Adipocyte (in vitro differentiated cells): ENCODE measurements at regions not wholly inside any gene's neighbourhood (a gene's known extent, or its start where the extent isn't known, plus 50 kb on each side); places are given as distances from the start of the nearest gene placed in this dataset.

Experiments used
- DNase-seq: peaks from one replicate; pipeline ENCODE4 v3.0.0-alpha.2; 2015; ENCODE audit warnings: low read depth
- H3K27me3 ChIP-seq: replicated peaks from 2 replicates; pipeline ENCODE4 v1.7.0; 2013; ENCODE audit warnings: mild to moderate bottlenecking, low read length, moderate library complexity; ENCODE audit not compliant: control insufficient read depth, insufficient read depth
- H3K36me3 ChIP-seq: 2 replicates; pipeline ENCODE4 v1.7.0; 2013; ENCODE audit warnings: low read length, mild to moderate bottlenecking, moderate library complexity; ENCODE audit not compliant: control insufficient read depth, insufficient read depth, severe bottlenecking
- H3K4me1 ChIP-seq: 2 replicates; pipeline ENCODE4 v1.7.0; 2013; ENCODE audit warnings: mild to moderate bottlenecking, low read length, moderate library complexity; ENCODE audit not compliant: control insufficient read depth, insufficient read depth
- H3K4me3 ChIP-seq: 2 replicates; pipeline ENCODE4 v1.7.0; 2013; ENCODE audit warnings: mild to moderate bottlenecking, low read length, moderate library complexity
- H3K9ac ChIP-seq: 2 replicates; pipeline ENCODE4 v1.7.0; 2013; ENCODE audit warnings: mild to moderate bottlenecking, low read length, moderate library complexity
- H3K9me3 ChIP-seq: 2 replicates; pipeline ENCODE4 v1.7.0; 2013; ENCODE audit warnings: mild to moderate bottlenecking, low read length, moderate library complexity; ENCODE audit not compliant: control insufficient read depth

DNA sequence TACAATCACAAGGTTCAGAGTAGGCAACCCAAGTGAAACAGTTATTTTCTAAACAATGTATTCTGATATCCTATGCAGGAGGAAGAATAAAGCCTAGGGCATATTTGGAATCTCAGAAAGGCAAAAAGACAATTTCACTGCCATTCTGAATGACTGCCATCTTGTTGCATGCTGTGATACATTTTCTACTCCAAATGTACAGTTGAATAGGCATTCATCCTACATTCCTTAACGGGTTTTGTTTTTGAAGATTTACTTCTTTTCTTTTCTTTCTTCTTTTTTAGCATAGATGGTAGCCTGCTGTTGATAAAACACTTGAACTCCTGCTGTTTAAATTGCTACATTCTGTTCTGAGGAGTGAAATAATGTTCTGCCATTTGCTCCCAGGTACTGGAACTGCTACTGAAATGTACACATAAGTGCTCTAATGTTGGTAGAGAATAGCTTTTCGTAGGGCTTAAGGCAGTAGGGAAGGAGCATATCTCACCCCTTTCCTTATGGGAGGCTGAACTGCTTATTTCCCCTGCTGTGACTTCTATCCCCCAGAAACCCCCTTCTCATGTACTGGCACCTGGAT, 506.8 kb downstream of the DNAJB9 start:
- Histone ChIP-seq H3K36me3 (no peaks in the 10 kb centered on the region), H3K4me1 (no peaks in the 10 kb centered on the region), H3K27me3 (no peaks in the 10 kb centered on the region), H3K9me3 (no peaks in the 10 kb centered on the region), H3K4me3 (no peak overlapping the region), H3K9ac (no peak overlapping the region)
- no peak for DNase-seq

DNA sequence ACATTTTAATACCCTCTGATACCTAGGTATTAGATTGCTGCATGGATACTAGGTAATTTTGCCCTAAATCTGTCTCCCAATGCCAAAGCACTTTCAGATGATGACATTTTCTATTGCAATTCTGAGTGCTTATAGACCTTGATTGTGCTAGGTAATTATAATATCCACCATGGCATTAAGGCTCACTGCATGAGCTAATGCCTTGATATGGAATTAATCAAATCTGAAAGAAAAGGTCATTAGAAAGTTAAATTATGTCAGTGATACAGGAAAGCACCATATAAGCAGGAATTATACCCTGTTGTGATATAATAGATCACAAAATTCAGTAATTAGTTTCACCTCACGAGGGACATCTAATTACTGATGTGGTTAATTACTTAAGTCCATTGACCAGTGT, 521.4 kb downstream of the DNAJB9 start:
- Histone ChIP-seq H3K4me3 (no peak overlapping the region), H3K36me3 (no peaks in the 10 kb centered on the region), H3K9me3 (no peaks in the 10 kb centered on the region), H3K4me1 (no peaks in the 10 kb centered on the region), H3K9ac (no peak overlapping the region), H3K27me3 (no peaks in the 10 kb centered on the region)
- no peak for DNase-seq

DNA sequence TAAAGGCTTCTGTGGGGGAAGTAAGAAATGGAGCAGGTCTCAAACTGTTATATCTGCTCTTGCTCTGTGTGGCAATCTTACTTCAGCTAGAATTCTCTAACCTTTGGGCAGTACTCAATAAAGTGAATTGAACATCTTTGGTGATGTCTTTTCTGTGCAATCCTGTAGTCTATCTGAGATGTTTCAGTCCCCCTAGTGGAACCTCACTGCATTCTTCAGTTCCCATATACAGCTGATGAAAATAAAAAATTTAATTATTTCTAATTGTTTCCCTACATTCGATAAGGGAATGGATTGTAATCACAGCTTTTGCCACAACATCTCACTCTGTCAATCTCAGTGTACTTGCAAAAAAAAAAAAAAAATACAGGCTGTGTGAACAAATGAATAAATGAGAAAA, 522.6 kb downstream of the DNAJB9 start:
- no peak overlapping the region for H3K4me3 ChIP-seq
- H3K4me1 ChIP-seq = no peaks in the 10 kb centered on the region
- H3K9me3 ChIP-seq = no peaks in the 10 kb centered on the region
- DNase-seq = no peak
- no peaks in the 10 kb centered on the region for H3K36me3 ChIP-seq
- H3K27me3 ChIP-seq = no peaks in the 10 kb centered on the region
- no peak overlapping the region for H3K9ac ChIP-seq

DNA sequence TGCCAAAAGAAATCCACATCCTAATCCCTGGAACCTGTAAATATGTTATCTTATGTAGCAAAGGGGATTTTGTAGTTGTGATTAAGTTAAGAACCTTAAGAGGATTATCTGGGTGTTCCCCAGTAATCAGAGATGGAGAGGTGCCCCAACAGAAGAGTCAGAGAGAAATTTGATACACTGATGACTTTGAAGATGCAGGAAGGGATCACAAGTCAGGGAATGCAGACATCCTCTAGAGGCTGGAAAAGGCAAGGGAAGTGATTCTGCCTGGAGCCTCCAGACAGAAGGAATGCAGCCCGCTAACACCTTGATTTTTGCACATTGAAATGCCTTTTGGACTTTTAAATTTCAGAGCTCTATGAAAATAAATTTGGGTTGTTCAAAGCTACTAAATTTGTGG, 531.7 kb downstream of the DNAJB9 start:
- Histone ChIP-seq H3K9me3 (no peaks in the 10 kb centered on the region), H3K36me3 (no peaks in the 10 kb centered on the region), H3K9ac (no peak overlapping the region), H3K4me1 (no peaks in the 10 kb centered on the region), H3K27me3 (no peaks in the 10 kb centered on the region), H3K4me3 (no peak overlapping the region)
- DNase-seq = no peak

DNA sequence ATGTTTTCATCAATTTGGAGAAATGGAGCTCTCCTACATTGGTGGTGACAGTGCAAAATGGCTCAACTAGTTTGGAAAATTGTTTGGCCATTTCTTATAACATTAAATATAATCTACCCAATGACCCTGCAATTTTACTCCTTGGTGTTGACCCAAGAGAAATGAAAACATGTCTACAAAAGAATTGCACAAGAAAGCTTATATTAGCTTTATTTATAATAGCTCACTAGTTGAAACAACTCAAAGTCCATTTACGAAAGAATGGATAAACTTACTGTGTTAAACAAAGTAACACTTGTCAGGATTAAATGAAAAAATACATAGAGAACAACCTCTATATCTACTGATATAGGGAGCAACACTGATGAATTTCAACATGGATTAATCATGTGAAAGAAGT, 539.9 kb downstream of the DNAJB9 start:
- no peak for DNase-seq
- no peaks in the 10 kb centered on the region for H3K4me1 ChIP-seq
- H3K9ac ChIP-seq = no peak overlapping the region
- no peaks in the 10 kb centered on the region for H3K27me3 ChIP-seq
- no peaks in the 10 kb centered on the region for H3K9me3 ChIP-seq
- no peaks in the 10 kb centered on the region for H3K36me3 ChIP-seq
- H3K4me3 ChIP-seq = no peak overlapping the region

DNA sequence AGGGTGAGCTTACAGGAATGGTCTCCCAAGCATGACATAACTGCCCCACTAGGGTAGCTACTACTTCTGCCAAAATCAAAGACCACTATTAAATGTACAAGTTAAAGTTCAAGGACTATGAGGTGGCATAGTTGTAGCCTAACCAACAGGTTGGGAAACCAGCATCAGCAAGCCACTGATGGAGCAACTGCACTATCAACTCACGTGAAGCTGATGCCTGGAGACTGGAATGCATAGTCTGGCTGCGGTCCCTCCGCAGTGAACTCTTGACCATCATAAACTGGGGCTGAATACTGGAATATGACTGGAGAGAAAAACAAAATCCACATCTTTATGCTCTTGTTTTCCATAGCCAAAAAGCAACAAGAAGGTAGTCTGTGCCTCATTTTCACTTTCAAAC, 541.4 kb downstream of the DNAJB9 start:
- Histone ChIP-seq H3K27me3 (no peaks in the 10 kb centered on the region), H3K4me3 (no peak overlapping the region), H3K9ac (no peak overlapping the region), H3K36me3 (no peaks in the 10 kb centered on the region), H3K9me3 (no peaks in the 10 kb centered on the region), H3K4me1 (no peaks in the 10 kb centered on the region)
- DNase-seq = no peak

DNA sequence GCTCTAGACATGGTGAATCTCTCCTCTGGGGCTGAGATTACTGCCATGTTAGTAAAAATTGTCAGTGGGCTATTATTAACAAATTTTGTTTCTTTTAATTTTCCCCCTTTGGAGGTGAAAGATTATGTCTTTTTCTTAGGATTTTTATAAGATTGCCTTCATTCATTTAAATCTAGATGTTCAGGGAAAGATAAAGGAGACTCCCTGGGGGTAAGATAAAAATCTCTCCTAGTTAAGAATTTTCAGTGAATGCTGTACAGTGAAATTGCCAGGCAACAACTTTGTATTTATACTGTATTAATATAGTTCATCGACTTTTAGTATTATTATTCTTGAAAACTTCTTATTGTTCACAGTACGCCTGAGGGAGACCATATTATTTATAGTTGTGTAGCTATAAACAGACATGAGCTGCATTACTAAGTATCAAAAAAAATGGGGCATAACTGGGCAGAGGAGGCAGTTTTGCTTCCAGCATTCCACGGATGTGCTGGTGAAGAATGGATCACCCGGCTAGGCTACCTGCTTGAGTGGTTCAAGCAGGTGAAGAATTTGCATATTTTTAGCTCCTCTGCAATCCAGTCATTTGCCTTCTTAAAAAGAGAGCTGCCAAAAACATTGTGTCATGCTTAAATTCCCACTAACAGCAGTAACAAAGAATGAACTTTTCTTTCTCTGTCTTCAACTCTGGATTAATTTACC, 552.1 kb downstream of the DNAJB9 start:
- Histone ChIP-seq H3K9ac (no peak overlapping the region), H3K4me3 (no peak overlapping the region), H3K27me3 (no peaks in the 10 kb centered on the region), H3K36me3 (no peaks in the 10 kb centered on the region), H3K4me1 (no peaks in the 10 kb centered on the region), H3K9me3 (no peaks in the 10 kb centered on the region)
- DNase-seq = no peak

DNA sequence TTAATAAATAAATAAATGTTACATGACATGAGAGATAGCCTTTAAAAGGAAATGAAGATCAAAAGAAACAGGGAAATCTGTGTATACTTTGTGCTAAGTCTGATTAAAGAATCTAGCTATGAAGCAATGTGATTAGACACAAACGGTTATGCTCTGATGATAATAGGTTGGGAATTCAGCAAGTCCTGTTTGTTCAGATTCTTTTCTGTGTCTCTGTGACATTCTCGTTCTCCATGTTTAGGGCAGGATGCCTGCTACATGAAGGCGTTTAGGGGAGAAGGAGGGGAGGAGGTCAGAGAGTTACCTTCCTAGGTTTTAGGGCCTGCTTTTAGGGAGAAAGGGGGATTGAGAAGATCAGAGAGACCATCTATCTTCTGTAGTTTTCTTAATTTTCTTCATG, 555.3 kb downstream of the DNAJB9 start:
- no peak for DNase-seq
- Histone ChIP-seq H3K9ac (no peak overlapping the region), H3K9me3 (no peaks in the 10 kb centered on the region), H3K36me3 (no peaks in the 10 kb centered on the region), H3K4me1 (no peaks in the 10 kb centered on the region), H3K27me3 (no peaks in the 10 kb centered on the region), H3K4me3 (no peak overlapping the region)

DNA sequence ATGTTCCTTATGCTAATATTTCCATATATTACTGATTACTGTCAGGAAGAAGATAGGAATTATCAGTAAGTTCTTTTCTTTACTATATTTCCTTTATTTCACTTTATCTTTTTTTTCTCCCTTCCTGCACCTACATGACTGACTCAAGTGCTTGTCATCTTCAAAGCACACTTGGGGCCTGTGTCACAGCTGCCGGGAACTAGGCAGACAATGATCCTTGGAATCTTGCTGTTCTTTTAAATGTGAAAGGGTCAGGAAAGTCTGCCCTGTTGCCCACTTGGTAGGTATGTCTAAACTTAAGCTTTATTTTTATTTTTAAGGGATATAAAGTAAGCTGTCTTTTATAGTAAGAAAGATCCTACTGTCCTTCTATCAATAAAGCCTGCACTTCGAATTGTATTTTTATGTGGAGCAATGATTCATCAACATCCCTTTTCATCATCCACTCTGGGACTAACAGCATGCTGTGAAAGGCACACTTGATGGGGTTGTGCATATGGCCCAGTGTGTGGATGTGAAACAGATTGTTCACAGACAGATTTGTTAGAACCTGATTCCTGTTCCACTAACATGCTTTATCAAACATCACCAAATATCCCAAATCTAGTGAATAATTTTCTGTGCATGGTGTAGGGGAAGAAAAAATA, 556.9 kb downstream of the DNAJB9 start:
- no peak overlapping the region for H3K4me3 ChIP-seq
- H3K9ac ChIP-seq = no peak overlapping the region
- H3K36me3 ChIP-seq = no peaks in the 10 kb centered on the region
- no peak for DNase-seq
- no peaks in the 10 kb centered on the region for H3K9me3 ChIP-seq
- H3K4me1 ChIP-seq = no peaks in the 10 kb centered on the region
- no peaks in the 10 kb centered on the region for H3K27me3 ChIP-seq

DNA sequence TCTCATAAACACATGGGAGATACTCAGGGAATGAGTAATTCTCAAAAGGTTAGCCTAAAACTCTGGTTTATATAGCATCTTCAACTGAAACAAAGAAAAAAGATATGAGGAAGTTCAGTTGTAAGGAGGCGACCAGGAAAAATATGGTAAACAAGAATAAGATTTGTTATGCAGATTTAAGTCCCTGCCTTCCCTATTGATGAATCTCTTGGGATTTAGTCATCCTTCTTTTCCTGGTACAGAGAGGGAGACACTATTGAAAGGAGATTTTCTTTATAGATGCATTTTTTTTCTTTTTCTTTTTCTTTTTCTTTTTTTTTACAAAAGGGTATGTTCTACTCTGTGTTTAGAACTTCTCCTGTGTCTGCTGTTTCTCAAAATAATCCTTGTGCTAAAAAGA, 557.5 kb downstream of the DNAJB9 start:
- no peaks in the 10 kb centered on the region for H3K27me3 ChIP-seq
- DNase-seq = no peak
- no peak overlapping the region for H3K9ac ChIP-seq
- H3K36me3 ChIP-seq = no peaks in the 10 kb centered on the region
- H3K4me1 ChIP-seq = no peaks in the 10 kb centered on the region
- no peaks in the 10 kb centered on the region for H3K9me3 ChIP-seq
- no peak overlapping the region for H3K4me3 ChIP-seq

DNA sequence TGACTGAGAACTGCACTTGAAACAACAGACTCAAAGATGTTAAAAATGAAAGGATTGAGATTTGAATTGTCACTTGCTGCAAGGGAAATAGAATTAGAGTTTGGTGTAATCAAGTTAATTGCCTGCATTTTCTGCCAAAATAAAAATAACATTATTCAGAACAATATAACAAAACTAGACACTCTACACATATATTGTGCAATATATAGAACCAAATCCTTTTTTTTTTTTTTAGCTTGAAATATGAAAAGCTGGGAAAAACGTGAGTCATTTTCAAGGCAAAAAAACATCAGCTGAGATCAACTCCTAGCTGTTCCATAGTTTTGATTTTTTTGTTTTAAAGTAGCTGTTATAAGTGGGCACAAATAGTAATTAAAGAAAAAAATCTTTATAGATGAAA, 561.5 kb downstream of the DNAJB9 start:
- Histone ChIP-seq H3K4me1 (no peaks in the 10 kb centered on the region), H3K9ac (no peak overlapping the region), H3K27me3 (no peaks in the 10 kb centered on the region), H3K4me3 (no peak overlapping the region), H3K36me3 (no peaks in the 10 kb centered on the region), H3K9me3 (no peaks in the 10 kb centered on the region)
- DNase-seq = no peak
